GM06990 (cell line): ENCODE measurements at regions not wholly inside any gene's neighbourhood (a gene's known extent, or its start where the extent isn't known, plus 50 kb on each side); places are given as distances from the start of the nearest gene placed in this dataset.

Source experiments
- DNase-seq: peaks from one replicate; pipeline ENCODE4 v3.0.0-alpha.2; 2011; ENCODE audit not compliant: insufficient read length; ENCODE audit errors: extremely low read depth
- H3K27me3 ChIP-seq: replicated peaks from 2 replicates; pipeline ENCODE4 v1.6.0; 2011; ENCODE audit warnings: low read length; ENCODE audit not compliant: control insufficient read depth, insufficient read depth
- H3K36me3 ChIP-seq: 2 replicates; pipeline ENCODE4 v1.5.1; 2011; ENCODE audit warnings: low read length; ENCODE audit not compliant: control insufficient read depth, insufficient read depth
- H3K4me3 ChIP-seq: replicated peaks from 2 replicates; pipeline ENCODE4 v1.5.1; 2011; ENCODE audit warnings: low read depth, mild to moderate bottlenecking, control low read depth, low read length
- TF ChIP-seq, protein P1 (sequence below): IDR thresholded peaks from 2 replicates; pipeline ENCODE4 v1.5.1; 2011; ENCODE audit warnings: low read length, control low read depth, mild to moderate bottlenecking, inconsistent platforms; ENCODE audit not compliant: insufficient read depth, poor library complexity, severe bottlenecking

DNA sequence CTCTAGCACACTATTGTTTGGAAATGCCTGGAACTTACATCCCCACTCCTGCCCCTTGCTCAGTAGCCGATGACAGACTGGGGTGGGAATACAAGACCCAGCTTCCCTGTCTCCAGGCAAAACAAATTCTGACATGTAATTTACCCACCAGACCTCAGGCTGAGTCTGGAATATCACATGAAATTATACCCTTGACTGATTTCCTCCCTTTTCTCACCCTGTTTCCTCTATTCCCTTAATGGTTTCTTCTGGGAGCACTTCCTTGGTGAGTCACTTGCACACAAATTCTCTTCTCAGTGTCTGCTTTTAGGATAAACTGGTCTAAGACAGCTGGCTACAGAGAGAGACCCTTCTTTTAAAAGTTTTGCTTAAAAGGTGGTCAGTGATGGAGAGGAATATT is 65.8 kb upstream of the DIPK2B start:
- no peak for DNase-seq
- no peaks in the 10 kb centered on the region; the same call in 1 of the 2 replicates for H3K27me3 ChIP-seq
- no peaks in the 10 kb centered on the region for H3K36me3 ChIP-seq
- H3K4me3 ChIP-seq, result no peak overlapping the region
- TF ChIP-seq, protein P1, sequence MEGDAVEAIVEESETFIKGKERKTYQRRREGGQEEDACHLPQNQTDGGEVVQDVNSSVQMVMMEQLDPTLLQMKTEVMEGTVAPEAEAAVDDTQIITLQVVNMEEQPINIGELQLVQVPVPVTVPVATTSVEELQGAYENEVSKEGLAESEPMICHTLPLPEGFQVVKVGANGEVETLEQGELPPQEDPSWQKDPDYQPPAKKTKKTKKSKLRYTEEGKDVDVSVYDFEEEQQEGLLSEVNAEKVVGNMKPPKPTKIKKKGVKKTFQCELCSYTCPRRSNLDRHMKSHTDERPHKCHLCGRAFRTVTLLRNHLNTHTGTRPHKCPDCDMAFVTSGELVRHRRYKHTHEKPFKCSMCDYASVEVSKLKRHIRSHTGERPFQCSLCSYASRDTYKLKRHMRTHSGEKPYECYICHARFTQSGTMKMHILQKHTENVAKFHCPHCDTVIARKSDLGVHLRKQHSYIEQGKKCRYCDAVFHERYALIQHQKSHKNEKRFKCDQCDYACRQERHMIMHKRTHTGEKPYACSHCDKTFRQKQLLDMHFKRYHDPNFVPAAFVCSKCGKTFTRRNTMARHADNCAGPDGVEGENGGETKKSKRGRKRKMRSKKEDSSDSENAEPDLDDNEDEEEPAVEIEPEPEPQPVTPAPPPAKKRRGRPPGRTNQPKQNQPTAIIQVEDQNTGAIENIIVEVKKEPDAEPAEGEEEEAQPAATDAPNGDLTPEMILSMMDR, result no peak

DNA sequence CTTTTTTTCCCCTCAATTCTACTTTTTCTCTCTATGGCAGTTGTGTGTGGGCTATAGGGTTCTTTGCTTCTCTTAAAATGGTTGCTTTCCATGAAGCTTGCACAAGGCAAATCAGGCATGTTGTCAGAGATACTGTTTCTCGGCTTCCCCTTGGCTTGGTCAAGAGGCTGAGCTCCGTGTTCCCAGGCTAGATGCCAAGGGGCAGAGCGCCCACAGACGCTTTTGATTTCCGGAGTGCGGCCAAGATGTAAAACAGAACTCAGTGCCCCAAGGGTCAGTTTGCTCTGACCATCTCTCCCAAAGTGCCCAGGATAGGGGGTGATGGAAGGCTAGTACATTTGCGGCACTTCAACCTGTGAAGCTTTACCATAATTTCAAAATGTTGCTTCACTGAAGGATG is 64.2 kb upstream of the DIPK2B start:
- no peak for DNase-seq
- Histone ChIP-seq H3K36me3 (no peaks in the 10 kb centered on the region), H3K27me3 (no peaks in the 10 kb centered on the region), H3K4me3 (no peak overlapping the region)
- TF ChIP-seq, protein P1, result no peak

DNA sequence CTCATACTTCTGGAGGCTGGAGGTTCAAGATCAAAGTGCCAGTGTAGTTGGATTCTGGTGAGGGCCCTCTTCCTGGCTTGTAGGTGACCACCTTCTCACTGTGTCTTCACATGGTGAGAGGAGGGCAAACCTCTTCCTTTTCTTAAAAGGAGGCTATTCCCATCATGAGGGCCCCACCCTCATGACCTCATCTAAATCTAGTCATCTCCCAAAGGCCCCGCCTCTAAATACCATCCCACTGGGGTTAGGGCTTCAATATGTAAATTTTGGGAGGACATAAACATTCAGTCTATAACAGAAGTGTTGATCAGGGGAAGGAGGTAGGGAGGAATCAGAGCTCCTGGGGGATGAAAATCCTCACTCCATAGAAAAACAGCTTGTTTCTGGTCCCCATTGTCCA is 60.8 kb upstream of the DIPK2B start:
- Histone ChIP-seq H3K36me3 (no peaks in the 10 kb centered on the region), H3K27me3 (no peaks in the 10 kb centered on the region), H3K4me3 (no peak overlapping the region)
- DNase-seq, result no peak
- TF ChIP-seq, protein P1, result no peak

DNA sequence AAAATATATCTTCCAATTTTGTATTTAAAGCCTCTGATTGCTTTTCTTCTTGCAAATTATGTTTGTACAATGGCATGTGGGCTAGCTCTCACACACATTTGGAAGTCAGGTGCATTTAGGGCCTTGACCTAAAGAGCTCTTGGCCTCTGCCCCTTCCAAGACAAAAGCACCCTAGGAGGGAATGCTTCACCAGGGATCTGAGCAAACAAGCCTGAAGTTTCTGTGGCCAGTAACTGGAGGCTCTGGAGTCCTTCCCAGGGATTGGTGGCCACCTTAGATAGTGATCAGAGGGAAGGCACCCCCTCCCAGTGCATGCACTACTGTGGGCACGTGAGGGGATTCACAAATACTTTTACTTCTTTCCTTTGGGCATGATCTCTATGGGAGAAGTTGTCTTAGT is 60.3 kb upstream of the DIPK2B start:
- TF ChIP-seq, protein P1, result no peak
- no peak for DNase-seq
- H3K27me3 ChIP-seq, result no peaks in the 10 kb centered on the region

DNA sequence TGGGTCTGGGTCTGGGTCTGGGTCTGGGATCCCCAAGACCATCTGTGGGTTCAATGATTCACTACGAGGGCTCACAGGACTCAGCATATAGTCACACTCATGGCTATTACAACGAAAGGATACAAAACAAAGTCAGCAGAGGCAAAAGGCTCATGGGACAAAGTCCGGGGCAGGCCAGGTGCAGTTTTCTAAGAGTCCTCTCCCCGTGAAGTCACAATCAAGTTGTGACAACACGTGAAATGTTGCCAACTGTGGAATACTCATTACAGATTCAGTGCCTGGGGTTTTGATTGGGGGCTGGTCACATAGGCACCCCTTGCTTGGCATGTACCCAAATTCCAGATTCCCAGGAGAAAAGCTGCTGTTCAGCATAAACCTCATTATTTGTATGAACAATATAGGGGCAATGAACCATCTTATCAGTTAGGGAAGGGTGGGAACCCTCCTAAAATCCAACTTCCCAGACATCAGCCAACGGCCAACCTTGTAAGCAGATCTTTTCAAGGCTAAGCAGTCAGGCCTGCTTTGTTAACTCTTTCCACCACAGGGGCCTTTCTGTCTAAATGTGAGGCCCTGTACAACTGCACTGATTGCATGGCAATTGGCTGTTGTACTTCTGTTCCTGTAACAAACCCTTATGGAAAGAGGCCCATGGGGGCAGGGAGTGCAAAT is 58.2 kb upstream of the DIPK2B start:
- TF ChIP-seq, protein P1, result no peak
- Histone ChIP-seq H3K36me3 (no peaks in the 10 kb centered on the region), H3K27me3 (no peaks in the 10 kb centered on the region), H3K4me3 (no peak overlapping the region)
- DNase-seq, result no peak

More for the DNA sequence above, 60.3 kb upstream of the DIPK2B start:
- Histone ChIP-seq H3K36me3 (no peaks in the 10 kb centered on the region), H3K4me3 (no peak overlapping the region)
